AG09309 (cell line): ENCODE measurements at regions not wholly inside any gene's neighbourhood (a gene's known extent, or its start where the extent isn't known, plus 50 kb on each side); places are given as distances from the start of the nearest gene placed in this dataset.

Source experiments
- DNase-seq: peaks from one replicate; pipeline ENCODE4 v3.0.0-alpha.2; 2010; ENCODE audit warnings: low read depth
- H3K4me3 ChIP-seq: 2 replicates; pipeline ENCODE4 v1.5.1; 2011; ENCODE audit warnings: mild to moderate bottlenecking, low read depth, low read length, moderate library complexity; ENCODE audit not compliant: control insufficient read depth
- TF ChIP-seq, protein P1 (sequence below): IDR thresholded peaks from 2 replicates; pipeline ENCODE4 v1.5.1; 2011; ENCODE audit warnings: mild to moderate bottlenecking, low read depth, low read length, inconsistent platforms; ENCODE audit not compliant: insufficient read depth, control insufficient read depth; ENCODE audit errors: missing control alignments

DNA sequence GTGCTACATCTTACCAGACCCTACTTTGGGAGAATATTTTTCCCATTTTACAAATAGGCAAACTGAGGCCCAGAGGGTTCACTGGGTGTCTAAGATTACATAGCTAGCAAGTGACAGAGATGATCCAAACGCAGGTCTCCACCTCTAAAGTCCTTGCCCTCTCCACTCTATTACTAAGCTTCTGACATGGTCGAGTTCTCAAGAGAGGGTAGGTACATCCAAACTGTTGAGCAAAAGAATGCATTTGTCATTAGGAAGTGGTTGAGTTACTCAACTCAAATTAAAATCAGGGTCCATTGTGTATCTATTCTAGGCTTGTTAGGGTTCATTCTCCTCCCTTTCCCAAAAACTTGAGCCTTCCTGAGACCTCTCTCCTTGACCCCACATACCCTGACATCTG, 680.6 kb upstream of the FANCL start:
- DNase-seq = no peak
- TF ChIP-seq, protein P1, sequence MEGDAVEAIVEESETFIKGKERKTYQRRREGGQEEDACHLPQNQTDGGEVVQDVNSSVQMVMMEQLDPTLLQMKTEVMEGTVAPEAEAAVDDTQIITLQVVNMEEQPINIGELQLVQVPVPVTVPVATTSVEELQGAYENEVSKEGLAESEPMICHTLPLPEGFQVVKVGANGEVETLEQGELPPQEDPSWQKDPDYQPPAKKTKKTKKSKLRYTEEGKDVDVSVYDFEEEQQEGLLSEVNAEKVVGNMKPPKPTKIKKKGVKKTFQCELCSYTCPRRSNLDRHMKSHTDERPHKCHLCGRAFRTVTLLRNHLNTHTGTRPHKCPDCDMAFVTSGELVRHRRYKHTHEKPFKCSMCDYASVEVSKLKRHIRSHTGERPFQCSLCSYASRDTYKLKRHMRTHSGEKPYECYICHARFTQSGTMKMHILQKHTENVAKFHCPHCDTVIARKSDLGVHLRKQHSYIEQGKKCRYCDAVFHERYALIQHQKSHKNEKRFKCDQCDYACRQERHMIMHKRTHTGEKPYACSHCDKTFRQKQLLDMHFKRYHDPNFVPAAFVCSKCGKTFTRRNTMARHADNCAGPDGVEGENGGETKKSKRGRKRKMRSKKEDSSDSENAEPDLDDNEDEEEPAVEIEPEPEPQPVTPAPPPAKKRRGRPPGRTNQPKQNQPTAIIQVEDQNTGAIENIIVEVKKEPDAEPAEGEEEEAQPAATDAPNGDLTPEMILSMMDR = no peak
- no peak overlapping the region for H3K4me3 ChIP-seq

DNA sequence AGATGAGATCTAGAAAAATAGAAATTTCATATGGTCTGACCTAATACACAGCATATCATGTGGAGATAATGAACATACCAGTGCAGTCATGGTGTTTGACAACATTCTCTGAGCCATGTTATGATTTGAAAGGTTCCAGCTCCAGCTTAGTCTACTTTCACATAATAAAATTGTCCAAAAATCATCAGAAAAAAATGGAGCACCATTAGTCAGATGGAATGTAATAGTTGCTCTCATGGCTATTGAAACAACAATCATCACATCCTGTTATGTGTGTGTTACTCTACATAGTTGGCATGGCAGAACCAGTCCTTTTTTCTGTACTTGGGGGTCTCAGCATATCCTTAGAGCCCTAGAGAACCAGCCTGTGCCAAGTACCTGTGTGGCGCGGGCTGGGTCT, 678.9 kb upstream of the FANCL start:
- DNase-seq = no peak
- TF ChIP-seq, protein P1 = no peak
- no peak overlapping the region for H3K4me3 ChIP-seq

DNA sequence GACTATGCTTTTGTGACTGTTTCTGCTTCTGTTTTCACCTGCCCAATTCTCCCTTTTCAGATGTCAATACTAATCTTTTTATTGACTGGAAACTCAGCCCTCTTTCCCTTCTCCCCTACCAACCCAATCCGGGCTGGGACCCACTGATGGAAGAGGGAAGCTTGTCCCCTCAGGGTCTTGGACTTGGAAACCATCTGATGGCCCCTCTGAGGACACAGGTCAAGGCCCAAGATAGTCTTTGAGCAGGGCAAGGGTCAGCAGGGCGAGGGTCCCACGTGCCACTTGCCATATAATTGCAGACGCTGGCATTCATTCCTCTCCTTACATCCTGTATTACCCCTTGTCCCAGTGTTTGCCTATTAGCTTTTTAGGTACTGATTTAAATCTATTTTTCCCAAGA, 678.2 kb upstream of the FANCL start:
- DNase-seq = no peak
- H3K4me3 ChIP-seq = no peak overlapping the region
- TF ChIP-seq, protein P1 = no peak

DNA sequence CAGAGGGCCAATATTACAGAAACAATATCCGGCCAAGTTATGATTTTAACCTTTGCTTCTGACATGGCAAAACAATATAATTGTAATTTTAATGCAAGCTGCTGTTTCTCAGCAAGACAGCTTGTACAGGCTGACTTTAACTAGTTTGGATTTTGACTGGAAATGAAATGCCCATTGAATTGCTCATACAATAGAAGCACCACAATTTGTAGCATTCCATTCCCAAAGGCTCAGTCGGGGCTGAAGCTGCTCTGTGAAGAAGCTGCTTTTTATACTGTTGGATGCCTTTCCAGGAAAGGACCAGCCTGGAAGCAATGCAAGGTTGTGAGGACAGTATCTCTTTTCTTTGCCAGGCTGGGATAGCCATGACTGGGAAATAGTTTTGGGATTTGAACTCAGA, 677.0 kb upstream of the FANCL start:
- no peak overlapping the region for H3K4me3 ChIP-seq
- TF ChIP-seq, protein P1 = no peak
- DNase-seq = no peak

DNA sequence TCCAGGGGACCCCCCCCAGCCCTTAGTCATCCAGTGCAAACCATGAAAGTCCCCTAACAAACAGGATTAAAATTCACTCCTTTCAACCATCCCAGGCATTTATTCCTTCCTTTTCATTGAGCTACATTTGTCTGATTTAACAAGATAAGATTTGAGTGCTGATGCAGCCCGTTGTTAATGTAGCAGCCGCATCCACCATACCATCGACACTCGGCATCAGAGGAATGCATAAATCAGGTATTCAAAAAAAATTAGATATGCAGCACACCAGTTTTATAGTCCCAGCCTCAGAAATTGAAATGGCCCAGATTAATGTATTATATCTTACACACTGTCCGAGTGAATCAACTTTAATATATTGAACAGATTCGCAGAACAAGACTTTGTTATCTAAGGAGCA, 676.5 kb upstream of the FANCL start:
- TF ChIP-seq, protein P1 = no peak
- no peak for DNase-seq
- H3K4me3 ChIP-seq = no peak overlapping the region

DNA sequence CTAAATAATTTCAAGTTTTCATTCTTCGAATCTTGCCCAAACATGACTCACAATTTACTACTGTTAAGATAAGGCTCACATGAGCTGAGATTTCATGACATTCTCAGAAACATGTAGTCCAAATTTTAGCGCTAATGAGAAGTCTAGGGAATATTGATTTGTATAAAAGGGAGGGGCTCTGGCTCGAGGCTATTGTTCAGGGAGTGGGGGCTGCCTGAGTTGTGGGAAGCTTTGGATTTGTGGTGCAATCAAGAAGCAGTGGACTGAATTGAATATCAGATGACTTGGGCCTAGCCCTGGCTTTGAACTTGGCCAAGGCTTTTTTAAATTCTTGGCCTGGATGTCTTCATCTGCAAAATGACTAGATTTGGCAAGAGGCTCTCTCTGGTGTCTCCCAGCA, 674.9 kb upstream of the FANCL start:
- H3K4me3 ChIP-seq = no peak overlapping the region
- TF ChIP-seq, protein P1 = no peak
- DNase-seq = no peak
